Hepatic stellate cell (primary cell): ENCODE measurements at regions not wholly inside any gene's neighbourhood (a gene's known extent, or its start where the extent isn't known, plus 50 kb on each side); places are given as distances from the start of the nearest gene placed in this dataset.
"Not testable (repeated sequence)": the region's sequence is repeated elsewhere in the genome, so short reads cannot be mapped to it uniquely, and the experiment has no call there.

Experiments used
- DNase-seq: peaks from one replicate; pipeline ENCODE4 v3.0.0; 2011; ENCODE audit warnings: low spot score

DNA sequence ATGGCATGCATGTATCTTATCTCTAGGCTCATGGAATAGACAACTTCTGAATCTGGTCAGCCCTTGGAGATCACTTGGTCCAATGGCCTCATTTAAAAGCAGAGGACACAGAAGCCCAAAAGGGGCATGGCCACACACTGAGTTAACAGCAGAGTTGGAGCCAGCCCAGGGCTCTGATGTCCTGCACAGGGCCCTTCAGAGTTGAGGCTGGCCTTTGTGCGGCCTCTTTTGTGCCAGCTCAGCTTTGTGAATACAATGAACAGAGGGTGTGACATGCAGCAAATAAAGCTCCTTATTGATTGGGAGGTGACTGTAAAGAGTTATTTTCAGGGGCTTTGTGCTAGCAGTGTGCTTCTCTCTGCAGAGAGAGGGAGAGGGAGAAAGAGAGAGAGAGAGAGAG lies 150.1 kb upstream of the STK32A start:
- DNase-seq: no peak

GRCh38 chr5:147085409-147085808 lies 149.4 kb upstream of the STK32A start:
- DNase-seq: no peak

DNA sequence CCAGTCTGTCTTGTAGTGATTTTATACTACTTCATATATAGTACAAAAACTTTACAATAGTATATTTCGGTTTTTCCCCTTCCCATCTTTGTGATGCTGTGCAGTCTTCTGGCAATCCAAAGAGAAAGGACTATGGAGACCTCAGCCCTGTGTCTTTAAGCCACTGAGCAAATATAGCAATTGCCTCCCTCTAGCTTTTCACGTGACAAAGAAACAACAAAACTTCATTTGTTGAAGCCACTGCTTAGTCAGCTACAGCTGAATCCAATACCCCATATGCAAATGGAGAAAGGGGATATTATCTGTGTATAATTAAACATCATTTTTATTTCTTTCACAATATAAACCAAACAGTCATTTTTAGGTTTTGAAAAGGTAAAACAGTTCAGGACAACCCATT lies 142.8 kb upstream of the STK32A start:
- DNase-seq: no peak

- no peak for DNase-seq
These were observed 141.7 kb upstream of the STK32A start for GRCh38 chr5:147093138-147093537.

DNA sequence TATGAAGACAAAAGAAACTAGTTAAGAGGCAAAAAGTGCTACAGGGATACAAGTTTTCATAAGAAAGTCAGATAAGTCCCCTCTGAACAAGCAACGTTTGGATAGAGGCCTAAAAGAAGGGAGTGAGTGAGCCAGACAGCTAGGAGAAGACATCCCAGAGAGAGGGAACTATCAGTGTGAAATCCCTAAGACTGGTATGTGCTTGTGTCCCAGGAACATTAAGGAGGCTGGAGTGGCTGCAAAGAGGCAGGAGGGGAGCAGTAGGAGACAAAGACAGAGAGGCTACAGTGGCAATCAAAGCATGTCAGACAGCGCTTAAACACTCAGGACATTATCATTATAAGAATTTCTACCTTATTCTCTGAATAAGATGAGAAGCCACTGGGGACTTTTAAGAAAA lies 139.1 kb upstream of the STK32A start:
- DNase-seq: no peak

GRCh38 chr5:147098233-147098790 lies 136.5 kb upstream of the STK32A start:
- DNase-seq: peak; percentile 14

DNA sequence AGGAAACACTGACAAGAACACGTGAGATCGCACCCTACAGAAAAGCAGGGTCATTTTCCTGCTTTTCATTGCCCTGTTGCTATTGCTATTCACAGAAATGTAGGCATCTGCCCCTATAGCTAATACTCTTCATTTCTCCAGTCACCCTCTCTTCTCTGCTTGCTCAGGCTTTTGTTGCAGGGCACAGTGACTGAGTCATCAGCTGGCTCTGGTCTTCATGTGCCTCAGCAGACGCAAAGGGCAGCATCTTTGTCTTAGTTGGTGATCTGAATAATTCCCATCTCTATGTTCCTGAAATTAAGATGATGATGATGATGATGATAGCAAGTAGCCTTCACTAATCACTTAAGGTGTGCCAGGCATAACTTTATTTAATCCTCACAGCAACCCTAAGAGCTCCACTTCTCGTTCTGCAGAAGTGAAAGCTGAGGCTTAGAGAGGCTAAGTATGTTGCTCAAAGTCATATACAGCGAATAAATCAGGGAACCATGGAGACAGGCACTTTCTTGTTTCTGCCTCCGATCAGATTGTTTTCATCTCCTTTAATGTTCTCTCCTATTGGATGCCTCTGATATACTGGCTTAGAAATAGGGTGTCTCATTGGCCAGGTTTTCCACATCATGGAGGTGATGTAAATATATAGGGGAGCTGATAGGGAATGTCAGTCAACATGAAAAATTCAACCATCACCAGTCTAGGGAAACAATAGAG lies 133.0 kb upstream of the STK32A start:
- no peak for DNase-seq

DNA sequence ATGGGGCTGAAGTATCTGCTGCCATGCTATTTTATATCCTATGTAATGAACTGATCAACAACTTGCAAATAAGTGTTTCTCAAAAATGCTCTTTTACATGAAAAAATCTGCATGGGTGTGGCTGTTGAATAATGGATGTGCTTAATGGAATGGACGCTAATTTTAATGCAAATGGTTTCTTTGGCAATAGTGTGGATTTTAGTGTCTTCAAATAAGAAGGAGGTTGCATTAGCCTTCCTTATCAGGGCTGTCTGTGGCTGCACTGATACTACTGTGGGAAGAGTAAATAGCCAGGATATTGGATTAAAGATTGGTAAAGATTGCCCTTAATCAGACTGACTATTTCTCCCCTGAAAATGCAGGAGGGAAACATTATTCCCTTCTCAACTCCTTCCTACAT lies 121.9 kb upstream of the STK32A start:
- DNase-seq: no peak

DNA sequence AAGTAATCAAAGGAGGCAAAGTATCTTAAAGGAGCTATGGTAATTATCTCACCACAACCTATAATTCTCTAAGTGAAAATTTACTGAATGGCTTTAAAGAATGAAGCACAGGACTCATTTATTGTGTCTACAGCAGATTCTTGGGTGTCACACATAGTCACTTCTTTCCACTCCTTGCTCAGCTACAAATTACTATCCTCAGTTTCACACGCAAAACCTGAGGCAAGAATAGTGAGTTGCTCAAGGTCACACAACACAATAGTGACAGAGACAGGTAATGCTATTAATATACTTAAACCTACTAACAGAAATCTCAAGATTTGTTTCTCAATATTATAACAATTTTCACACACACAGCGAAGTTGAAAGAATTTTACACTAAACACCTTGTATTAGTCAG lies 120.9 kb upstream of the STK32A start:
- no peak for DNase-seq

GRCh38 chr5:147139759-147140158 lies 95.1 kb upstream of the STK32A start:
- not testable (repeated sequence) for DNase-seq

DNA sequence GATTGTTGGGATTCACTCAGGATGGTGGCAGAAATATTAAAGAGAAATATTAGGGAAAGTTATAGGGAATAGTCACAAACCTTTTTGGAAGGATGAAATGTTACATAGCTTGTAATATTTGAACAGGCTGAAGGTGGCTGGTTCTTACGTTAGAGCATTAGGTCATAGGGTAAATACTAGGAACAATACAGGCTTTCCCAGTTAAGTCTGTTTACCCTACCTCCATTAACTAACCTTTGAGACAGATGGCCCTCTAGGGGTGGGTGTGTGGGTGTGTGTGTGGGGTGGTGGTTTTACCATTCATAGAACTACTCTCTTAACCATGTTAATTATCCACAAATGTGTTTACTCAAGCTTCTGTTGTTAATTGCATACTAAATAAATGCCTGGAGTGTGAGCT lies 94.3 kb upstream of the STK32A start:
- no peak for DNase-seq

DNA sequence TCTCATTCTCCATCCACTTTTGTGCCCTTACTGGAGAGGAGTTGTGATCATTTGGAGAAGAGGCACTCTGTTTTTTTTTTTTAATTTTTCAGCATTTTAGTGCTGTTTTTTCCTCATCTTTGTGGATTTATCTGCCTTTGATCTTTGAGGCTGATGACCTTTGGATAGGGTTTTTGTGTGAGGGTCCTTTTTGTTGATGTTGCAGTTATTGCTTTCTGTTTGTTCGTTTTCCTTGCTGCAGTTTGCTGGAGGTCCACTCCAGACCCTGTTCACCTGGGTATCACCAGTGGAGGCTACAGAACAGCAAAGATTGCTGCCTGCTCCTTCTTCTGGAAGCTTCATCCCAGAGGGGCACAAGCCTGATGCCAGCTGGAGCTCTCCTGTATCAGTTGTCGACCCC lies 93.2 kb upstream of the STK32A start:
- not testable (repeated sequence) for DNase-seq

GRCh38 chr5:147143215-147143614 lies 91.6 kb upstream of the STK32A start:
- DNase-seq: no peak

- DNase-seq: no peak
These were observed 89.5 kb upstream of the STK32A start for GRCh38 chr5:147145328-147145727.

DNA sequence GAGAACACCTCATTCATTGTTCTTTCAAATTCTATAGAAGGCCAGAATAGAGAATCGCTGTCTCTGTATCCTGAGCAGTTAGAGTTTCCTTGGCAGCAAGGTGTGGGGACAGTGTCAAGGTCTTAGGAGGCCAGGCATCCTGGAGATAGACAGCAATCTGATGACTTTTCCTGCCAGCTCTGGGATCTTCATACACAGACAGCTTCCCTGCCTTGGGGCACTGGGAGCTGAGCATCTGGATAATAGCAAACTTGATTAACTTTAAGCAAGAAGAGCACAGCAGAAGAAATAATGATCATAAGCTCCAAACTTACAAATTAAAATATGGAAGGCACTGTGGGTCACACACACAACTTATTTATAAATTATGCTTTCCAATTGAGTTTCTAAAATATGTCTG lies 86.1 kb upstream of the STK32A start:
- no peak for DNase-seq

- DNase-seq: no peak
These were observed 82.7 kb upstream of the STK32A start for GRCh38 chr5:147152086-147152485.

GRCh38 chr5:147154809-147155208 lies 80.0 kb upstream of the STK32A start:
- DNase-seq: no peak

DNA sequence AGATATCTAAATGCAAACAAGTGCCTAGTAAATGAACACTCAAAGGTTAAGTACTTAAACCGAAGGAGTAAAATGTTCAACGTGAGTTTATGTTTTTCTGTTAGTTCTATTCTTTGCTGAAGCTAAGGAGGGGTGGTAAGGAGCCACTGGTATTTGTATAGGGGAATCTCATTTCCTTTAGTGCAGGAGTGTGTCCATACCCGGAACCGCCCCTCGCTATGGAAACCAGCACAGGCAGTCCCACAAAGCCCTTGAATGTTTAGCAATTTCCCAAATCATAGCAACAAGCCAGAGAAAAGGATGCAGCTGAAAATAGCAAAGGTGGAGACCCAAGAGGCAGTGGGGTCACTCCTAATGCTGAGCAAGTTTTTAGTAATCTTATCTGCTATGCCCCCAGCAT lies 78.8 kb upstream of the STK32A start:
- no peak for DNase-seq

DNA sequence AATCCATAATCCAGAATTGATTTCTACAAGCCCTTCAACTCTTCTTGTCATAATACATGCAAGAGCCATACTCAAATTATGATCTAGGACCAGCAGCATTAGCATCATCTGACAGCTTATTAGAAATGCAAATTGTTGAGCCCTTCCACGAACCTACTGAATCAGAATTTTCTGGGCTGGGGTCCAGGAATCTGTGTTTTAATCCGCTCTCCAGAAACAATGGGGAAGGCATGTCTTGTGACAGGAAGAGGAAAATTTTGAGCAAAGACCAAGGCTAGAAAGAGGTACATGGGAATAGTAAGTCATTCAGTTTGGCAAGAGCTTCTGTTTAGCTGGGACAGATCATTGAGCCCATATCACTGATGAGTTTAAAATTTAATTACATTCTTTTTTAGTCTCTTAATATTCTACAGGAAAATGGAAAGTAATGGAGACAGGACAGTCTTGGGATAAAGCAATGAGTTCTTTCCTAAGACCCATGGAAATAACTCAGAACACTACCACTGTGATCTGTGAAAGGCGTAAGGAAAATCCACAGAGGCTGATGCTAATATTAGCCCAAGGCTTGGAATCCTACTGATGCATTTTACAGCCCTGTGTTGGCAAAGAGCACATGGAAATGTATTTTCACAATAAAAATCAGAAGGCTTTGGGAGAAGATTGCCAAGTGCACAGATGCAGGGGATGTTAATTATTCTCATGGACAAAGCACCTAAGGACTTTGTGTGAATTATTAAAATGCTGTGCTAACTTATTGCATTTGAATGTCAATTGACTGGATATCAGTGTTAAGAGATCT lies 73.7 kb upstream of the STK32A start:
- no peak for DNase-seq

- DNase-seq: no peak
These were observed 72.1 kb upstream of the STK32A start for GRCh38 chr5:147162740-147163139.

DNA sequence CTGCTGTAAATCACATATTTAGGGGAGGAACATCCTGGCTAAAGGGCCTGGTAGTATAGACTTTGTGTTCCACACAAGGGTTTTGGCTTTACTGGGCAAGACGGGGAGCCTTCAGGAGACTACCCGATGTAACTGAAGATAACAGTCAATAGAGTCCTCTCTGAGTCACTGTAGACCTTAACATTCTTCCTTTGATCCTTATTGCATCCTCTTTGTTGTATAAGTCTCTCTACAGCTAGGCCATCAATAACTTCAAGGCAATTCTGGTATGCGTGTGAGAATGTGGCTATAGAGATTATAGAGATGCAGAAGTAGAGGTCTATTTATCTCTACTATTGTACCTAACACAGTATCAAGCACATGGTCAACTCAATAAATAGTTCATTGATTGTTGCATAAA lies 67.3 kb upstream of the STK32A start:
- DNase-seq: no peak

- DNase-seq: no peak
These were observed 66.1 kb upstream of the STK32A start for GRCh38 chr5:147168578-147169327.

DNA sequence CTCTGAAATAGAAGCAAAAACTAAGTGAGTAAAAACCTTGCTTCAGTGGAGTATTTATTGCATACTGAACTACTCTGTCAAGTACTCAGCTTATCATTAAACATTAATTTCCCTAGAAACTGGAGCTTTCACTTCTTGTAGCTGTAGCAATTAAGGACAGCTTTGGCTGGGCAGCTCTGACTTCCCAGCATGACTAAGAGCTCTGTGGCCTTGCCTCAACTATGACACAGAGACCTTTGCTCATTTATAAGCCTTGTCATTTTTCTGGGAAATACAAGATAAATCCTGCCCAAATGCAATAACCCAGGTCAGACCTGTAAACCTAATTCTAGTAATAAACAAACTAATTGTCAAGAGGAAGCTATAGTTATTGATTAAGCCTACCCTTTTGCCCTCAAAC lies 65.4 kb upstream of the STK32A start:
- no peak for DNase-seq
